Heart left ventricle (tissue), 13 donors: ENCODE measurements at regions not wholly inside any gene's neighbourhood (a gene's known extent, or its start where the extent isn't known, plus 50 kb on each side); places are given as distances from the start of the nearest gene placed in this dataset.

Experiments
- POLR2A ChIP-seq, 2 donors: fragments of 450-650 bp; IDR thresholded peaks; one replicate each; pipeline ENCODE4 v1.6.1; 2017; ENCODE audit warnings: antibody characterized with exemption in 2 of 2, mild to moderate bottlenecking in 2 of 2, moderate library complexity in 2 of 2
- TF ChIP-seq, protein P1 (sequence below), 12 donors: fragments of 200-600 bp; sonication (generic) in 4 of 12; IDR thresholded peaks; one replicate each; pipeline versions ENCODE4 v1.5.0 to v1.8.0; 2018 to 2022; ENCODE audit warnings: antibody characterized with exemption in 12 of 12, mild to moderate bottlenecking in 5 of 12
- donor health status: ischemic (EF 13 %, LVEDD 7.1; RV severe dilation, severe dysfunction).
- donor health status: DM: no; HTN: yes; CAD: no.
- donor health status: DM: no; HTN: no; CAD: no.
- donor health status: ischemic (EF 25% LVEDD 6.9; RV normal size, moderate dysfunction).
- donor health status: ischemic (EF 25% LVEDD 5.7; RV mildly dilated, moderate dysfunction).
- donor health status: ischemic (EF 35%, LVEDD 5.7; RV mildly dilated, moderate dysfunction).
- donor health status: nonischemic (EF 11% LVEDD 7.7; RV severe dilation, severe dysfunction).
- donor health status: DM: yes; HTN: yes; CAD: no.
- donor health status: PGD.
- donor health status: ischemic (EF 29% LVEDD 5.4; RV normal size, mild dysfunction).
- donor health status: nonischemic (EF 23%, LVEDD 6.1; RV moderate dilation, normal function).

DNA sequence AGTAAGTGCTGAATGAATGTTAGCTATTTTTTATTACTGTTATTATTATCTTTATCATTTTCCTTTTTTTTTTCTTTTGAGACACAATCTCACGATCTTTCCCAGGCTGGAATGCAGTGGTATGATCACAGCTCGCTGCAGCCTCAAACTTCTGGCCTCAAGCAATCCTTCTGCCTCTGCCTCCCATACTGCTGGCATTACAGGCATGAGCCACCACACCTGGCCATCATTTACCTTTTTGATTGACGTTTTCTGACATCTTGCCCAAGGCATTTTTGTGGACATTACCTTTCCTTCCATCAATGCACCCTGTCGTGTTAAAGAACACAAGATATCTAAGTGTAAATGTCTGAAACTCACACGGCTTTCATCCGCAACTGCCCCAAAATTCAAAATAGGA, 138.2 kb downstream of the GAS1 start:
- TF ChIP-seq, protein P1, sequence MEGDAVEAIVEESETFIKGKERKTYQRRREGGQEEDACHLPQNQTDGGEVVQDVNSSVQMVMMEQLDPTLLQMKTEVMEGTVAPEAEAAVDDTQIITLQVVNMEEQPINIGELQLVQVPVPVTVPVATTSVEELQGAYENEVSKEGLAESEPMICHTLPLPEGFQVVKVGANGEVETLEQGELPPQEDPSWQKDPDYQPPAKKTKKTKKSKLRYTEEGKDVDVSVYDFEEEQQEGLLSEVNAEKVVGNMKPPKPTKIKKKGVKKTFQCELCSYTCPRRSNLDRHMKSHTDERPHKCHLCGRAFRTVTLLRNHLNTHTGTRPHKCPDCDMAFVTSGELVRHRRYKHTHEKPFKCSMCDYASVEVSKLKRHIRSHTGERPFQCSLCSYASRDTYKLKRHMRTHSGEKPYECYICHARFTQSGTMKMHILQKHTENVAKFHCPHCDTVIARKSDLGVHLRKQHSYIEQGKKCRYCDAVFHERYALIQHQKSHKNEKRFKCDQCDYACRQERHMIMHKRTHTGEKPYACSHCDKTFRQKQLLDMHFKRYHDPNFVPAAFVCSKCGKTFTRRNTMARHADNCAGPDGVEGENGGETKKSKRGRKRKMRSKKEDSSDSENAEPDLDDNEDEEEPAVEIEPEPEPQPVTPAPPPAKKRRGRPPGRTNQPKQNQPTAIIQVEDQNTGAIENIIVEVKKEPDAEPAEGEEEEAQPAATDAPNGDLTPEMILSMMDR (IDR thresholded peaks at IDR 0.05): no peak
- no peak for TF ChIP-seq POLR2A (IDR thresholded peaks at IDR 0.05)
